GM12878 (cell line): ENCODE measurements at regions not wholly inside any gene's neighbourhood (a gene's known extent, or its start where the extent isn't known, plus 50 kb on each side); places are given as distances from the start of the nearest gene placed in this dataset.

ENCODE experiments used
- ATAC-seq: fragments of 200-7000 bp; cut with Tn5 transposase; 3 replicates; pipeline ENCODE4 v1.9.1; 2020; ENCODE audit warnings: mild to moderate bottlenecking, moderate library complexity
- BruUV-seq: library from RNA; stranded (reverse); fragments of 400-500 nt; replicated peaks from 2 replicates; lab custom pipeline; 2021; lab: Mats Ljungman, UMichigan
- CTCF ChIA-PET: fragments of 300-600 bp; sonication (Branson Sonifier 250); formaldehyde crosslinking; extraction: SDS; loops from one replicate; lab custom pipeline; 2021; ENCODE audit warnings: inconsistent platforms; lab: Yijun Ruan, JAX
- POLR2A ChIA-PET: fragments of 350-600 bp; formaldehyde crosslinking; extraction: SDS; loops from one replicate; lab custom pipeline; 2021; ENCODE audit warnings: inconsistent platforms; lab: Charles Lee
- RAD21 ChIA-PET: fragments of 300-600 bp; sonication (Branson Sonifier 250); formaldehyde crosslinking; loops from one replicate; lab custom pipeline; 2023; ENCODE audit warnings: antibody characterized with exemption; ENCODE audit not compliant: unreplicated experiment; lab: Charles Lee
- SMC1A ChIA-PET: fragments of 300-600 bp; sonication (Branson Sonifier 250); formaldehyde crosslinking; loops from one replicate; lab custom pipeline; 2023; ENCODE audit not compliant: unreplicated experiment, uncharacterized antibody; lab: Charles Lee
- DNase-seq: peaks from one replicate; pipeline ENCODE4 v3.0.0-alpha.2; 2011; ENCODE audit warnings: low read depth, low spot score
- FAIRE-seq: peaks from 3 replicates; lab custom pipeline; 2011; peaks lifted over from hg19 to GRCh38; lab: Jason Lieb, UNC
- H2AFZ ChIP-seq: 2 replicates; pipeline ENCODE4 v1.6.0; 2011; ENCODE audit warnings: low read depth, low read length, control low read depth; ENCODE audit not compliant: control insufficient read depth
- H3K27ac ChIP-seq: 2 replicates; pipeline ENCODE4 v1.5.1; 2011; ENCODE audit warnings: control low read depth; ENCODE audit not compliant: control insufficient read depth, insufficient read depth
- H3K27me3 ChIP-seq, 2 experiments: replicated peaks in 1 of 2; 2 replicates each; pipeline versions ENCODE4 v1.6.0 to v1.6.1; 2011; ENCODE audit warnings: low read length in 1 of 2; ENCODE audit not compliant: control insufficient read depth in 2 of 2, insufficient read depth in 2 of 2
- H3K36me3 ChIP-seq, 2 experiments: 2 replicates each; pipeline ENCODE4 v1.5.1; 2011; ENCODE audit warnings: low read length in 1 of 2; ENCODE audit not compliant: control insufficient read depth in 2 of 2, insufficient read depth in 2 of 2
- H3K4me1 ChIP-seq: 2 replicates; pipeline ENCODE4 v1.6.1; 2011; ENCODE audit warnings: mild to moderate bottlenecking, low read length, moderate library complexity, mixed read lengths; ENCODE audit not compliant: control insufficient read depth, insufficient read depth
- H3K4me2 ChIP-seq: 2 replicates; pipeline ENCODE4 v1.6.0; 2011; ENCODE audit warnings: control low read depth; ENCODE audit not compliant: control insufficient read depth, insufficient read depth
- H3K4me3 ChIP-seq: fragments of 200-600 bp; sonication (generic); 2 replicates; pipeline ENCODE4 v1.5.1; 2016
- H3K79me2 ChIP-seq: 2 replicates; pipeline ENCODE4 v1.6.0; 2011; ENCODE audit warnings: low read length; ENCODE audit not compliant: control insufficient read depth, insufficient read depth
- H3K9ac ChIP-seq: 2 replicates; pipeline ENCODE4 v1.8.0; 2011; ENCODE audit warnings: low read length, control low read depth, mixed read lengths; ENCODE audit not compliant: control insufficient read depth, insufficient read depth
- H3K9me3 ChIP-seq: replicated peaks from 3 replicates; pipeline ENCODE4 v1.5.1; 2011; ENCODE audit warnings: mild to moderate bottlenecking, low read length; ENCODE audit not compliant: control insufficient read depth, insufficient read depth
- H4K20me1 ChIP-seq: 2 replicates; pipeline ENCODE4 v1.6.0; 2011; ENCODE audit not compliant: control insufficient read depth, insufficient read depth
- CBX3 ChIP-seq: fragments of 200-600 bp; sonication (generic); IDR thresholded peaks from 2 replicates; pipeline ENCODE4 v1.6.1; 2016; ENCODE audit warnings: low read depth, borderline replicate concordance
- HDAC6 ChIP-seq: fragments of 200-600 bp; sonication (generic); IDR thresholded peaks from one replicate; pipeline ENCODE4 v1.8.0; 2017; ENCODE audit warnings: antibody characterized with exemption; ENCODE audit not compliant: unreplicated experiment
- HDGF ChIP-seq: fragments of 450-650 bp; IDR thresholded peaks from 2 replicates; pipeline ENCODE4 v1.6.1; 2016; ENCODE audit warnings: antibody characterized with exemption
- NBN ChIP-seq: fragments of 450-650 bp; IDR thresholded peaks from 2 replicates; pipeline ENCODE4 v1.6.1; 2016
- RUNX3 ChIP-seq: IDR thresholded peaks from 2 replicates; pipeline ENCODE4 v1.6.1; 2012; ENCODE audit warnings: low read length, inconsistent platforms
- SMC3 ChIP-seq: IDR thresholded peaks from 2 replicates; pipeline ENCODE4 v1.6.1; 2011; ENCODE audit warnings: low read length, improper control_type of control experiment, borderline replicate concordance
- SP1 ChIP-seq: IDR thresholded peaks from one replicate; pipeline ENCODE4 v1.6.1; 2011; ENCODE audit warnings: low read depth, low read length
- SREBF2 ChIP-seq: IDR thresholded peaks from 2 replicates; pipeline ENCODE4 v1.6.1; 2012; ENCODE audit warnings: mild to moderate bottlenecking, low read length
- SRF ChIP-seq, 2 experiments: IDR thresholded peaks; 2 replicates each; pipeline ENCODE4 v1.6.1; 2011; ENCODE audit warnings: low read depth in 2 of 2, low read length in 2 of 2, mild to moderate bottlenecking in 1 of 2, moderate library complexity in 1 of 2
- TBL1XR1 ChIP-seq: IDR thresholded peaks from 2 replicates; pipeline ENCODE4 v1.6.1; 2012; ENCODE audit warnings: low read depth, low read length, improper control_type of control experiment
- in situ Hi-C: fragments of 300-500 bp; cut with MboI; formaldehyde crosslinking; loops from 9 replicates; pipeline ENCODE4 v1.14.3; 2018; ENCODE audit warnings: mixed read lengths
- intact Hi-C: fragments of 100-400 bp; cut with micrococcal nuclease; formaldehyde crosslinking; loops from one replicate; pipeline ENCODE4 v1.14.2; 2022; ENCODE audit not compliant: unreplicated experiment
- TF ChIP-seq, protein P1 (sequence below): fragments of 450-650 bp; IDR thresholded peaks from 2 replicates; pipeline ENCODE4 v1.6.1; 2018; ENCODE audit warnings: borderline replicate concordance, mild to moderate bottlenecking; ENCODE audit not compliant: partially characterized antibody
- TF ChIP-seq, protein P2 (sequence below): IDR thresholded peaks from 2 replicates; pipeline ENCODE4 v1.6.1; 2011; ENCODE audit warnings: low read depth, mild to moderate bottlenecking, low read length, moderate library complexity, borderline replicate concordance; ENCODE audit errors: extremely low read depth

DNA sequence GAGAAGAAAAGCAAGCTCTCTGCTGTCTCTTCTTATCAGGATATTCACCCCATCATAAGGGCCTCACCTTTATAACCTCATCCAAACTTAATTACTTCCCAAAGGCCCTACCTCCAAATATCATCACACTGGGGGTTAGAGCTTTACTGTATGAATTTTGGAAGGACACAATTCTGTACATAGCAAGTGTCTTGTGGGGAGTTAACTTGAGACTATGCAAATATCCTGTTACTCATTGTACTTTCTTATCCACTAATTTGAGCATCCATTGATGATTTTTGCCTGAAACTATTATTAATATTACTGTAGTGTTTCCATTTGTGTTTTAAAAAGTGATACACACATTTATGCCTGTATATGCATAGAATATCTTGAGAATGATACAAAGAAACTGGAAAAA, 129.1 kb upstream of the IVNS1ABP start:
- CTCF ChIA-PET = interaction anchor here (1.3 kb wide), 1 partner anchor 150 kb away, joined by 4 read pairs; no protein-coding TSS in a partner anchor
- Histone ChIP-seq H3K9ac (no peak overlapping the region), H3K4me3 (no peak overlapping the region), H3K79me2 (no peaks in the 10 kb centered on the region), H3K4me2 (no peak overlapping the region), H3K36me3 (no peaks in the 10 kb centered on the region), H3K27me3 (no peaks in the 10 kb centered on the region), H4K20me1 (no peaks in the 10 kb centered on the region), H2AFZ (no peak overlapping the region), H3K4me1 (no peaks in the 10 kb centered on the region), H3K9me3 (no peaks in the 10 kb centered on the region), H3K27ac (no peak overlapping the region)
- no peak for ATAC-seq
- BruUV-seq = no TSS peak
- POLR2A ChIA-PET = no interaction called here
- RAD21 ChIA-PET = no interaction called here
- intact Hi-C loops = no loop called here
- in situ Hi-C loops = no loop called here
- SMC1A ChIA-PET = interaction anchor here (1.1 kb wide), 1 partner anchor 15 kb away, joined by 5 read pairs; no protein-coding TSS in a partner anchor
- no peak for DNase-seq
- TF ChIP-seq SREBF2 (no peak), HDAC6 (no peak), NBN (no peak), HDGF (no peak), TBL1XR1 (no peak), SRF (IDR thresholded peaks at IDR 0.05; ENCODE audit: low read depth in 2 of 2, low read length in 2 of 2) (no peak), SP1 (no peak), RUNX3 (no peak), SMC3 (no peak), CBX3 (no peak)
- TF ChIP-seq, protein P1, sequence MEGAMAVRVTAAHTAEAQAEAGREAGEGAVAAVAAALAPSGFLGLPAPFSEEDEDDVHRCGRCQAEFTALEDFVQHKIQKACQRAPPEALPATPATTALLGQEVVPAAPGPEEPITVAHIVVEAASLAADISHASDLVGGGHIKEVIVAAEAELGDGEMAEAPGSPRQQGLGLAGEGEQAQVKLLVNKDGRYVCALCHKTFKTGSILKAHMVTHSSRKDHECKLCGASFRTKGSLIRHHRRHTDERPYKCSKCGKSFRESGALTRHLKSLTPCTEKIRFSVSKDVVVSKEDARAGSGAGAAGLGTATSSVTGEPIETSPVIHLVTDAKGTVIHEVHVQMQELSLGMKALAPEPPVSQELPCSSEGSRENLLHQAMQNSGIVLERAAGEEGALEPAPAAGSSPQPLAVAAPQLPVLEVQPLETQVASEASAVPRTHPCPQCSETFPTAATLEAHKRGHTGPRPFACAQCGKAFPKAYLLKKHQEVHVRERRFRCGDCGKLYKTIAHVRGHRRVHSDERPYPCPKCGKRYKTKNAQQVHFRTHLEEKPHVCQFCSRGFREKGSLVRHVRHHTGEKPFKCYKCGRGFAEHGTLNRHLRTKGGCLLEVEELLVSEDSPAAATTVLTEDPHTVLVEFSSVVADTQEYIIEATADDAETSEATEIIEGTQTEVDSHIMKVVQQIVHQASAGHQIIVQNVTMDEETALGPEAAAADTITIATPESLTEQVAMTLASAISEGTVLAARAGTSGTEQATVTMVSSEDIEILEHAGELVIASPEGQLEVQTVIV = no peak
- TF ChIP-seq, protein P2, sequence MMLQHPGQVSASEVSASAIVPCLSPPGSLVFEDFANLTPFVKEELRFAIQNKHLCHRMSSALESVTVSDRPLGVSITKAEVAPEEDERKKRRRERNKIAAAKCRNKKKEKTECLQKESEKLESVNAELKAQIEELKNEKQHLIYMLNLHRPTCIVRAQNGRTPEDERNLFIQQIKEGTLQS = no peak
- FAIRE-seq = no peak
